HUES48 (cell line): ENCODE measurements at regions not wholly inside any gene's neighbourhood (a gene's known extent, or its start where the extent isn't known, plus 50 kb on each side); places are given as distances from the start of the nearest gene placed in this dataset.

Experiments used
- H3K27ac ChIP-seq: one replicate; pipeline ENCODE4 v1.7.0; 2013; ENCODE audit warnings: low read depth, low read length, inconsistent platforms
- H3K27me3 ChIP-seq: 2 replicates; pipeline ENCODE4 v1.6.1; 2013; ENCODE audit warnings: mild to moderate bottlenecking, low read length; ENCODE audit not compliant: control insufficient read depth, insufficient read depth
- H3K36me3 ChIP-seq: 2 replicates; pipeline ENCODE4 v1.6.1; 2013; ENCODE audit warnings: low read length; ENCODE audit not compliant: control insufficient read depth, insufficient read depth
- H3K4me1 ChIP-seq: 2 replicates; pipeline ENCODE4 v1.6.1; 2013; ENCODE audit warnings: mild to moderate bottlenecking, low read length; ENCODE audit not compliant: control insufficient read depth, insufficient read depth
- H3K4me3 ChIP-seq: 2 replicates; pipeline ENCODE4 v1.5.1; 2013; ENCODE audit warnings: mild to moderate bottlenecking, low read depth, low read length
- H3K9ac ChIP-seq: 2 replicates; pipeline ENCODE4 v1.6.1; 2013; ENCODE audit warnings: mild to moderate bottlenecking, low read depth, low read length, moderate library complexity
- H3K9me3 ChIP-seq: 2 replicates; pipeline ENCODE4 v1.6.1; 2013; ENCODE audit warnings: low read length; ENCODE audit not compliant: control insufficient read depth, insufficient read depth

DNA sequence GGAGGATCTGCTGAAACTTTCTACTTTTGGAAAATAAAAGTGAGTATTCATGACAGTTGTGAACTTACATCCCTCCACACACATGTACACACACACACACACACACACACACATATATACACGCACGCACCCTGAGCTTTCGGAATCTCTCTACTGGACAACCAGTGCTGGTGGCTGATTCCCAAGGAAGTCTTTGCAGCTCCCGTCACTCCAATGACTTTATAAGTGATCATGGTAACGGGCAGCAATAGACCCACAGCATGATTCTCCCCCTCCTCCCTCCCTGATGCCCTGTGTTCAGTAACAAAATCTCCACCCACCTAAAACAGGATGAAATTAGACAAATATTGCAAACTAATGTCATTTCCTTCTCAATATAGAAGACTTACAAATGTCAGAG lies 364.9 kb downstream of the IRS1 start:
- no peak overlapping the region for H3K9ac ChIP-seq
- H3K27me3 ChIP-seq, result no peaks in the 10 kb centered on the region
- H3K9me3 ChIP-seq, result no peaks in the 10 kb centered on the region
- H3K27ac ChIP-seq, result no peak overlapping the region
- H3K36me3 ChIP-seq, result no peaks in the 10 kb centered on the region
- H3K4me1 ChIP-seq, result peaks cover 7% of the 10 kb centered on the region
- no peak overlapping the region for H3K4me3 ChIP-seq

DNA sequence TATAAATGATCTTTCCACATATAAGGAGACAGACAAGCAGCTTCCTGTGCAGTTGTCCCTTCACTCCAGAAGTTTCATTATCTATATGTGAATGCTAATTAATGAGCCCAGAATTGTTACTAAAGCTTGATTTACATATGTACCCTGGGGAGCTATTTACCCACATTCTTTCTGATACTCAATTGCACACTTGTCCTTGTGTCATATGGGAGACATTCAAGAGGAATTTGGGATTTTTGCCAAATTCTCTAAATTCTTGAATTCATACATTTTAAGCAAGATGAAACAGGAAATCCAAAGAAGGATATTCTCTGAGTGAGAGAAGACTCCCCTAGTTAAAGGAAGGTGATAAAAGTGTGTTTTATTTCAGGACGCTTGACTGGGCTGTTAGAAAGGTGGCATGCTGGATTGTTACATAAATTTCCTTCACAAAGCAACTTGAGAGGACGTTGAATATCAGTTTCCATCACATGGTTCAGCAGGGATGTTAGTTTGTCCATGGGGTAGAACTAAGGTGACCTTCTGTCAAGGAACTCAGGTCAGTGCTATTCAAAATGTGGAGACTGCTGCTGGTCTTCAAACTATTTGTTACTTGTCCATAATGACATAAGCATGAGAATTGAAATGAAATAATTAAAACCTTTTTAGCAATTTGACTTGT lies 368.2 kb downstream of the IRS1 start:
- Histone ChIP-seq H3K4me3 (no peak overlapping the region), H3K9ac (no peak overlapping the region), H3K4me1 (peaks cover 7% of the 10 kb centered on the region), H3K27ac (no peak overlapping the region), H3K9me3 (no peaks in the 10 kb centered on the region), H3K27me3 (no peaks in the 10 kb centered on the region), H3K36me3 (no peaks in the 10 kb centered on the region)

DNA sequence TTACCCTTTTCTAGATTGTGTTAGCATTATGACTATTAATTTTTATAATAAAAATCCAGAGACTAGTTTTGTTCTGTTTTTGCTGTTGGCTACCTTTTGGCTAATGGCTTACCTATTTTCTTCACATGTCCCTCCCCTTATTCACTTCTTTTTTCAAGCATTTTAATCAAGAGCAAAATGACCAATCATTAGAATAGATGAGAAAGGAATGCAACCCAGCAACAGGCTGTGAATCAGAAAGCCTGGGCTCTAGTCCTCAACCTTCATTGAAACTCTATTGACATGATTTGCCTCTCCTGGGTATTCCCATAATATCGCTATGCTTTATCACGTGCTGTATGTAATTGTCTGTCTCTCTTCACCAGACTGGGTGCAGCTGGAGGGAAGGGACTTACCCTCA lies 370.1 kb downstream of the IRS1 start:
- Histone ChIP-seq H3K4me1 (peaks cover 7% of the 10 kb centered on the region; the same call in 1 of the 2 replicates), H3K9me3 (no peaks in the 10 kb centered on the region), H3K27me3 (no peaks in the 10 kb centered on the region), H3K9ac (no peak overlapping the region), H3K36me3 (no peaks in the 10 kb centered on the region), H3K4me3 (no peak overlapping the region), H3K27ac (no peak overlapping the region)

DNA sequence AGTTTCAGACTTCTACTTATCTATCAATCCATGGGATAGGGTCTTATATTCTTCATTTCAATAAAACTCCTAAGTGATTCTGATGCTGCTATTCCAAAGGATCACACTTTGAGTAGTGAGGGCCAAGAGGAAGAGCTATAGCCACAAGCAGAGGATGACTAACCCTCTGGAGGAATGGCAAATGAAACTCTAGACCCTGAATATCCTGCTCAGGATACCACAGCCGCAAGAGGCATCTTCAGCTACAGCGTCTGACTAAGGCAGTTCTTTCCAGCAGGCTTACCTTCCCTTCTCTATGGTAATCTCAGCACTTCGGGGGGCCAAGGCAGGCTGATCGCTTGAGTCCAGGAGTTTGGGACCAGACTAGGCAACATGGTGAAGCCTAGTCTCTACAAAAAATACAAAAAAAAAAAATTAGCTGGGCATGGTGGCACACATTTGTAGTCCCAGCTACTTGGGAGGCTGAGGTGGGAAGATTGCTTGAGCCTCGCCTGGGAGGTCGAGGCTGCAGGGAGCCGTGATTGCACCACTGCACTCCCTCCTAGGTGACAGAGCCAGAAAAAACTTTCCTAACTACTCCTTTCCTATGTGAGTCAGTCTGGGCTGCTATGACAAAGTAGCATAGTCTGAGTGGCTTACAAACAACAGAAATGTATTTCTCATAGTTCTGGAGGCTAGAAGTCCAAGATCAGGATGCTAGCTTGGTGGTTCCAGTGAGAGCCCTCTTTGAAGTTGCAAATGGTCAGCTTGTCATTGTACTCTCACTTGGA lies 371.9 kb downstream of the IRS1 start:
- no peak overlapping the region for H3K9ac ChIP-seq
- H3K4me3 ChIP-seq, result no peak overlapping the region
- no peak overlapping the region for H3K27ac ChIP-seq
- H3K36me3 ChIP-seq, result no peaks in the 10 kb centered on the region
- no peaks in the 10 kb centered on the region for H3K27me3 ChIP-seq
- H3K4me1 ChIP-seq, result peaks cover 7% of the 10 kb centered on the region; the same call in 1 of the 2 replicates
- no peaks in the 10 kb centered on the region for H3K9me3 ChIP-seq

DNA sequence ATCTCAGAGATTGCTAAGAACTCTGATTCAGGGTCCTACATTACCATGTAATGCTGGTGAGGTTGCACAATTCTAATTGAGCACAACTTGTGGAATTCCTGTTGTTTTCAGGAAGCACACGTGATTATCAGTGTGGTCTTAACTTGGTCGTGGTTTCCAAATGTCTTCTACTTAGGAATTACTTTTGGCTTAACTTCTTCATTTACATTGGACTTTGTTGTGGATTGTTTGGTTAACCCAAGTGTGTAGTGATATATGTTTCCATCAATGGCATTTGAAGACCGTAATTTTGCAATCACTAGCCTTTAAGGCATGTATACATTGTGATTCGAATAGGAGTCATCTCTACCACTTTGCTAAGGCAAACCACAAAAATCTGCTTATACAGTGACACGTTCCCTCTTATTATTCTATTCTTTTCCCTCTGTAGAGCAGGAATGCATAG lies 373.3 kb downstream of the IRS1 start:
- no peaks in the 10 kb centered on the region for H3K9me3 ChIP-seq
- H3K4me1 ChIP-seq, result peaks cover 2% of the 10 kb centered on the region; the same call in 1 of the 2 replicates
- no peaks in the 10 kb centered on the region for H3K27me3 ChIP-seq
- no peak overlapping the region for H3K4me3 ChIP-seq
- no peak overlapping the region for H3K9ac ChIP-seq
- no peak overlapping the region for H3K27ac ChIP-seq
- no peaks in the 10 kb centered on the region for H3K36me3 ChIP-seq

DNA sequence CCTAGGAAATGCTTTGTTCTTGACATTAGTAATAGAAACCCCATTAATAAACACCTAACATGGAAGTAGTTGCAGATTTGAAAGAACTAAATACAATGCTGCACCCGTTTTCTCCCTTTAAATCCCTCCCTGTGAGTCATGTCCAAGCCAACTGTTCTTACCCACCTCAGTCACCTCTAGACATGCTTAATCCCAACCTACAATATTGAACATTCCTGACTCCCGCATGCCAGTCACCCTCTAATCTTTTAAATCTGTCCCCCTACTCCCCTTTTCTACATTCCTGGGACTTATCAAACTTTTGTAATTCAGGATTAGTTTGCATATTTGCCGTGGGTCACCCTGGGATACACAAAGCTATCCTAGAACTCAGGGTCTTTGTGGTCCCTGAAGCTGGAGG lies 374.6 kb downstream of the IRS1 start:
- Histone ChIP-seq H3K4me1 (no peaks in the 10 kb centered on the region), H3K9ac (no peak overlapping the region), H3K27ac (no peak overlapping the region), H3K27me3 (no peaks in the 10 kb centered on the region), H3K36me3 (no peaks in the 10 kb centered on the region), H3K4me3 (no peak overlapping the region), H3K9me3 (no peaks in the 10 kb centered on the region)

DNA sequence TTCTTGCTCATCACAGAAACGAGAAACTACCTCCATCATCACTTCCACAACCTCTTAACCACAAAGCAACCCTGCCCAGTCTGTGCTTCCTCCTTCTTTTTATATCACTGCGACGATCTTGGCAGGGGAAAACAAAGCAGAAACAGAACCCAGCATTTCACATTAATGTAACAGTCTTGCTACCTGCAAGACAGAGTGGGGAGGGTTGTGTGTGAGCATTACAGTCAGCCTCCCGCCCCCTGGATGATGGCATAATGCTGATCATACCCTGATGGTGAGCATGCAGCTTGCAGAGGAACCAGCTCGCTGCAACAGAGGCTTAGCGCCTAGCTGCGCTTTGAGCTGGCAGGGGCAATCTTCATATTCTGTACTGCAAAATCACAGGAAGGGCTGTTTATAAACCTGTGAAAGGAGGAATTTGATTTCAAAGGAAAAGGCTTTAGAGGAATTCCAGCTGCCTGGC lies 376.1 kb downstream of the IRS1 start:
- no peaks in the 10 kb centered on the region for H3K36me3 ChIP-seq
- H3K9me3 ChIP-seq, result no peaks in the 10 kb centered on the region
- no peak overlapping the region for H3K27ac ChIP-seq
- no peaks in the 10 kb centered on the region for H3K4me1 ChIP-seq
- H3K27me3 ChIP-seq, result no peaks in the 10 kb centered on the region
- no peak overlapping the region for H3K4me3 ChIP-seq
- no peak overlapping the region for H3K9ac ChIP-seq

DNA sequence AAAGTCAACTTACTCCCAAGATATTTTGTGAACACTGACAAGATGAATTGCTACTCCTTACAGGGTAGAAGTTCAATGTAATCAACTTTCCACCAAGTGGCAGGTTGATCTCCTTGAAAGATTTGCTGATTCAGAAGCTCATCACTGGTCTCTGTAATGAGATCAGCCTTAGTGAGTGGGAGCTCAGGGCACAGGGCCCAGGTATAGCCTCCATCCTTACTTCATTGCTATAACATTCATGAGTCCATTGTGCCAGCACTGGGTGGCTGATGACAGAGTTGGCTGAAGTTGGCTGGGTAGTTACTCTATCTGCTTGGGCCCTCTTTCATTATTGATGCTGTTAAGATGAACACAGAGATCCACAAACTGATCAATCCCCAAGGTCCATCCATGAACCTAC lies 379.0 kb downstream of the IRS1 start:
- no peak overlapping the region for H3K4me3 ChIP-seq
- no peak overlapping the region for H3K27ac ChIP-seq
- H3K36me3 ChIP-seq, result no peaks in the 10 kb centered on the region
- no peaks in the 10 kb centered on the region for H3K9me3 ChIP-seq
- no peak overlapping the region for H3K9ac ChIP-seq
- no peaks in the 10 kb centered on the region for H3K27me3 ChIP-seq
- H3K4me1 ChIP-seq, result no peaks in the 10 kb centered on the region

DNA sequence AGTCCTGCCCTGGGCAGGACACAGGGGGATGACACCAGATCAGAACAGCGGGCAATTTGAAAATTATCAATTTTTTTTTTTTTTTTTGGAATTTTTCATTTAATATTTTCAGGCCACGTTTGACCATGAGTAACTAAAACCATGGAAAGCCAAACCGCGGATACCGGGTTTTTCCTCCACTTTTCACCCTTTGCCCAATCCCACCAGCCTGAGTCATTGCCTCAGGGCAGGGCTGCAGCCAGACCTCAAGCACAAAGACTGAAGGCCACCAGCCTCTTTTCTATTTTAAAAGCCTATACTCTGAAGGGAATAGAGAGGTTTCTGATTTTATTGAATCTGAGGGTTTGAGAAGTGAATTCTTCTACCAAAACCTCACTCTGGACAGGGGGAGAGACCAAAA lies 381.1 kb downstream of the IRS1 start:
- H3K4me3 ChIP-seq, result no peak overlapping the region
- no peaks in the 10 kb centered on the region for H3K9me3 ChIP-seq

DNA sequence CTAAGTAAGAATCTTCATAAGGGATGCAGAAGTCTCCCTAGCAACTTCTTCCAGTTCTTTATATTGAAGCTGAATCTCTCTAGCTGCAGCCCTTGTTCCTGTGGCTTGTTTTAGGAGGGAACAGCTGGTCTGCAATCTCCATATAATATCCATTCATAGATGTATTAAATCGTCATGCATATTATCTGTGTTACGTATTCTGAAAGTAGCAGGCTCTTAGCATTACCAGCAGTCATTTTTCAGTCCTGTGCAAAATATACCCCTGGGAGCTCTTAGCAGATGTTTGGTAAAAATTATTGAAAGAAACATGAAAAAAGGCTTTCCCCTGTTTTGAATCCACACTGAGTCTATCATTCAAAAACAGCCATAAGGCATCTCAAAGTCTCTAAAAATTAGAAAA lies 385.3 kb downstream of the IRS1 start:
- no peak overlapping the region for H3K4me3 ChIP-seq
- H3K9me3 ChIP-seq, result no peaks in the 10 kb centered on the region
- no peaks in the 10 kb centered on the region for H3K36me3 ChIP-seq
- H3K27me3 ChIP-seq, result no peaks in the 10 kb centered on the region
- H3K27ac ChIP-seq, result no peak overlapping the region
- H3K9ac ChIP-seq, result no peak overlapping the region
- no peaks in the 10 kb centered on the region for H3K4me1 ChIP-seq

More for the DNA sequence above, 381.1 kb downstream of the IRS1 start:
- no peaks in the 10 kb centered on the region for H3K4me1 ChIP-seq
- no peak overlapping the region for H3K9ac ChIP-seq
- H3K27me3 ChIP-seq, result no peaks in the 10 kb centered on the region
- no peaks in the 10 kb centered on the region for H3K36me3 ChIP-seq
- H3K27ac ChIP-seq, result no peak overlapping the region

DNA sequence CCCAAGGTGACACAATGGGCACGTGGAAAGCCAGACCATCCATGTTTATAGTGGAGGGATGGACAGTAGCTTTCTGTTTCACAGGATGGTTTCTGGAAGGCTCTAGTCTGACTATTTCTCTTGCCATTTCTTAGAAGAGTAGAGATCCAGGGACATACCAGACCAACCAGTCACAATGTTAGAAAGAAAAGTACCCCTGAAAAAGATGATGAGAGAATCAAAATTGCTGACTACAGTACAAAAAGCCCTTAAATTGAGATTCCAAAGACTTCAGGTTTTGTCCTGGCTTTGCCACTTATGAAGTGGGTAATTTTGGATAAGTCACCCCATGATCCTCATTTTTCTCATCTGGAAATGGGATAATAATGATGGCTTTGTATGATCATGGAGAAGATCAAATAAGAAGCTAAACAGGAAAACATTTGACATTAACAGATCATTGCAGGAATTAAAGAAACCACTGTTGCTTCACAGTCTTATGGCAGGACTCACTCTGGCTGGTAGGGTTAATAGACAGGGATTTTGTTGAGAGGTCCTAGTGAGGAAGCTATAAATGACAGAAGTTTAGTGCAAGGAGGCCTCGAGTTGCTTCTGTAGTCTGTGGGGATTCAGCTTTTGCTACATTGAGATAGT lies 386.0 kb downstream of the IRS1 start:
- no peaks in the 10 kb centered on the region for H3K36me3 ChIP-seq
- H3K9ac ChIP-seq, result no peak overlapping the region
- no peak overlapping the region for H3K4me3 ChIP-seq
- H3K9me3 ChIP-seq, result no peaks in the 10 kb centered on the region
- no peaks in the 10 kb centered on the region for H3K4me1 ChIP-seq
- no peak overlapping the region for H3K27ac ChIP-seq
- H3K27me3 ChIP-seq, result no peaks in the 10 kb centered on the region
